ENCODE measurements at regions not wholly inside any gene's neighbourhood (a gene's known extent, or its start where the extent isn't known, plus 50 kb on each side); places are given as distances from the start of the nearest gene placed in this dataset.

DNA sequence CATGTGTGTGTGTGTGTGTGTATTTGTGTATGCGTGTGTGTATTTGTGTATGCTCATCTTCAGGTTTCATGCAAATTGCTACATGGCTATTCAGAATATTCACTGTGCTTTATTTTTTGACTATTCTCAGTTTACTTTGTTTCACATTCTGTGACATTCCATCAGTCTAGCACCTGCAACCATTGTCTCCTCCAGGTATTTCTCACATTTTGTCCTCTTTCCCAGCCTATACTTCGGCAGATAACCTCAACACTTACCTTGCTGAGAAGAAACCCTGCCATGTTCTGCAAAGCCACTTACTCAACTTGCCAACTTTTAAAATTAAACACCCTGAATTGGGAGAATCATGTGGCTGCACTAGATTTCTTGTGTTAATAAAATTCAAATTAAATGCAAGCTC lies 135.4 kb upstream of the REG3A start:
- Histone ChIP-seq H3K27me3 (no peaks in the 10 kb centered on the region), H3K36me3 (no peaks in the 10 kb centered on the region), H3K4me3 (no peak overlapping the region), H3K27ac (no peak overlapping the region), H3K9me3 (no peaks in the 10 kb centered on the region), H3K4me1 (no peaks in the 10 kb centered on the region)
- 84 to 85% methylated on average over 2 of the region's 2 CpGs for WGBS, 2 donors
- no peak for DNase-seq (ENCODE audit: low spot score in 2 of 2)
- no peak for TF ChIP-seq EP300 (IDR thresholded peaks at IDR 0.05)
- no peak for TF ChIP-seq POLR2A (IDR thresholded peaks at IDR 0.05)
- TF ChIP-seq, protein P1, sequence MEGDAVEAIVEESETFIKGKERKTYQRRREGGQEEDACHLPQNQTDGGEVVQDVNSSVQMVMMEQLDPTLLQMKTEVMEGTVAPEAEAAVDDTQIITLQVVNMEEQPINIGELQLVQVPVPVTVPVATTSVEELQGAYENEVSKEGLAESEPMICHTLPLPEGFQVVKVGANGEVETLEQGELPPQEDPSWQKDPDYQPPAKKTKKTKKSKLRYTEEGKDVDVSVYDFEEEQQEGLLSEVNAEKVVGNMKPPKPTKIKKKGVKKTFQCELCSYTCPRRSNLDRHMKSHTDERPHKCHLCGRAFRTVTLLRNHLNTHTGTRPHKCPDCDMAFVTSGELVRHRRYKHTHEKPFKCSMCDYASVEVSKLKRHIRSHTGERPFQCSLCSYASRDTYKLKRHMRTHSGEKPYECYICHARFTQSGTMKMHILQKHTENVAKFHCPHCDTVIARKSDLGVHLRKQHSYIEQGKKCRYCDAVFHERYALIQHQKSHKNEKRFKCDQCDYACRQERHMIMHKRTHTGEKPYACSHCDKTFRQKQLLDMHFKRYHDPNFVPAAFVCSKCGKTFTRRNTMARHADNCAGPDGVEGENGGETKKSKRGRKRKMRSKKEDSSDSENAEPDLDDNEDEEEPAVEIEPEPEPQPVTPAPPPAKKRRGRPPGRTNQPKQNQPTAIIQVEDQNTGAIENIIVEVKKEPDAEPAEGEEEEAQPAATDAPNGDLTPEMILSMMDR (IDR thresholded peaks at IDR 0.05) = no peak

DNA sequence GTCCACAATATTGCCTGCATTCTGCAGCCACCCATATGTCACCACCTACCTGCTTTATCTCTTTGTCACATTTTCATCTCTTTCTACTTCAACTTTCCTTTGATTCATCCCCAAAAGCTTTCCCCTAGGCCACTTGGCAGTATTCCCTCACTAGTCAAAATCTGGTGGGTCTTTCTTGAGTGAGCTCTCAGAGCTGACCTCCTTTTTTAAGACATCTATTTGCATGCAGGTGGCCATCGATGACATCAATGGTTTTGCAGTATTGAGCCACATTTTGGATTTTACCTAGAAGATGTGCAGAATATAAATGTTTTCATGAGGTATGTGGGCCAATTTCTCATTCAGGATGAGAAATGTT lies 133.4 kb upstream of the REG3A start:
- Histone ChIP-seq H3K27me3 (no peaks in the 10 kb centered on the region), H3K36me3 (no peaks in the 10 kb centered on the region), H3K9me3 (peaks cover 0 to 6% (median 0%) of the 10 kb centered on the region in 4 donors), H3K27ac (no peak overlapping the region), H3K4me3 (no peak overlapping the region), H3K4me1 (no peaks in the 10 kb centered on the region)
- TF ChIP-seq, protein P1 (IDR thresholded peaks at IDR 0.05) = no peak
- no peak for TF ChIP-seq POLR2A (IDR thresholded peaks at IDR 0.05)
- no peak for TF ChIP-seq EP300 (IDR thresholded peaks at IDR 0.05)
- no peak for DNase-seq (ENCODE audit: low spot score in 2 of 2)
- 88 to 93% methylated on average over 1 of the region's 1 CpG for WGBS, 2 donors

DNA sequence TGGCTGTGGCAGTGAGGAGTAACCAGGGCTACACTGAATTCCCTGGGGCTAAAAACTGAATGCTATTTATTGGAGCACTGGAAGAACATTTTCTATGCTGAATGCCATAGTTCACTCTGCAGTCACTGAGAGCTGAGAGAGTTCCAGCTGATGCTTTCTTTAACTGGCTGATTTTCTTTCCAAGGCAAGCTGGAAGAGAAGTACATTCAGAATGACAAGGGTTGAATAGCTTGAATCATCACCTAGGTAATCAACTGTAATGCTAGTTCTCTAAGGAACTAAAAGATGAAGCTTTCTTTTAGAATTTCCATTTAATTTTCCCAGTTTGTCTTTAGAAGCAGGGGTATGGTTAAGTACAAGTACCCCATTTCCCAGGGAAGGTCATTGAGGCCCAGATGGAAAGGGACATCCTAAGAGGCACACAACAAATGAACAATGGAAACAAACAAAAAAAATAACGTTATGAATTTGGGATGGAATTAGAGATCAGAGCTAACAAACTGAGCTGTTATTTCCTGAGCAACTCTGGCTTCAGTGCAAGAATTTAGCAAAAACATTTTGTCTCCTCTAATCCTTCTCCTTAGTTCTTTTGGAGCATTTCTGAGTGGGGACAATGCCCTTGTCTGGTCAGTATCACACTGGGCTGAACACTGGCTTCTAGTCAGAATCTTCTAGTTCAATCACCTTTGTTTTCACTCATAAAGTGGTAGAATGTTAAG lies 132.8 kb upstream of the REG3A start:
- H3K36me3 ChIP-seq = no peaks in the 10 kb centered on the region
- 13 to 22% methylated on average over 1 of the region's 1 CpG for WGBS, 2 donors
- no peak overlapping the region for H3K4me3 ChIP-seq
- H3K27me3 ChIP-seq = no peaks in the 10 kb centered on the region
- no peaks in the 10 kb centered on the region for H3K4me1 ChIP-seq
- H3K9me3 ChIP-seq = peaks cover 0 to 9% (median 0%) of the 10 kb centered on the region in 4 donors
- TF ChIP-seq EP300 (IDR thresholded peaks at IDR 0.05) = no peak
- TF ChIP-seq POLR2A (IDR thresholded peaks at IDR 0.05) = no peak
- TF ChIP-seq, protein P1 (IDR thresholded peaks at IDR 0.05) = no peak
- no peak overlapping the region for H3K27ac ChIP-seq
- DNase-seq (ENCODE audit: low spot score in 2 of 2) = no peak

DNA sequence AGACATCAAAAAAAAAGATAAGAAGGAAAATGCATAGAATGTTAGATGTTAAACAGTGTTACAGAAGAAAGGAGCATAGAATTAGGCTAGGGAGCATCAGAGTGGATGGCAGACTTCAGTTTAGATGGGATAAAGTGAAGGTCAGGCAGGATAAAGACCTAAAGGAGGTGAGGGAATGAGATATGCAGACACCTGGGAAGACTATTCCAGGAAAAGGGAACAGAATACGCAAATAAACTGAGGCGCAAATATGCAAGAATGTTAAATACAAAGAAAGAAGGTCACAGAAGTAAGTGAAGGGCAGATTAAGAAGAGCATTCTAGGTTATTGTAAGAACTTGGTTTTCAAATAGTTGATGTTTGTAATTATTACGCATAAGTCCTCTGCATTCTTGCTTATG lies 116.3 kb upstream of the REG3A start:
- TF ChIP-seq POLR2A (IDR thresholded peaks at IDR 0.05) = no peak
- Histone ChIP-seq H3K27me3 (no peaks in the 10 kb centered on the region), H3K27ac (no peak overlapping the region), H3K4me3 (no peak overlapping the region), H3K4me1 (no peaks in the 10 kb centered on the region), H3K36me3 (no peaks in the 10 kb centered on the region), H3K9me3 (peaks cover 0 to 13% (median 0%) of the 10 kb centered on the region in 4 donors)
- WGBS, 2 donors = 89 to 91% methylated on average over 3 of the region's 3 CpGs
- no peak for DNase-seq (ENCODE audit: low spot score in 2 of 2)

DNA sequence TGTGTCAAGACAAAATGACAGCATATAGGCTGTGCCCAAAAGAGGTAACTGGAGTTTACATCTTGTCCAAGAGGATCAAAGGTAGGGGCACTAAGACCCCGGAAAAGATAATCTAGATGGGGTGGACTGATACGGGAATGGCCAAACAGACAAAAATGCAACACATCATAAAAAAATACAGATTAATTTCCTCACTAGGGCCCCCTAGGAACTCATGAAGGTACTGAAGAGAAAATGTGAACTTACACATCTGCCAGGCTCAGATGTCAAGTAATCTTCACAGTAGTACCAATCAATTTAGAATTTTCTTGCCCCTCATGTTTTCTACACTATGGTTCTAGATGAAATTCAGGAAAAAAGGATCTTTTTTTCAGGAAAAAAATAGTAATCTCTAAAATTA lies 115.6 kb upstream of the REG3A start:
- TF ChIP-seq EP300 (IDR thresholded peaks at IDR 0.05) = no peak
- TF ChIP-seq, protein P1 (IDR thresholded peaks at IDR 0.05) = no peak
- TF ChIP-seq POLR2A (IDR thresholded peaks at IDR 0.05) = no peak
- 73 to 74% methylated on average over 2 of the region's 2 CpGs for WGBS, 2 donors
- no peaks in the 10 kb centered on the region for H3K4me1 ChIP-seq
- H3K27ac ChIP-seq = no peak overlapping the region
- H3K9me3 ChIP-seq = peaks cover 0 to 13% (median 0%) of the 10 kb centered on the region in 4 donors
- no peak overlapping the region for H3K4me3 ChIP-seq
- H3K36me3 ChIP-seq = no peaks in the 10 kb centered on the region
- DNase-seq (ENCODE audit: low spot score in 2 of 2) = no peak
- no peaks in the 10 kb centered on the region for H3K27me3 ChIP-seq

All from tibial nerve (tissue), 4 donors.